ENCODE measurements at regions not wholly inside any gene's neighbourhood (a gene's known extent, or its start where the extent isn't known, plus 50 kb on each side); places are given as distances from the start of the nearest gene placed in this dataset.

DNA sequence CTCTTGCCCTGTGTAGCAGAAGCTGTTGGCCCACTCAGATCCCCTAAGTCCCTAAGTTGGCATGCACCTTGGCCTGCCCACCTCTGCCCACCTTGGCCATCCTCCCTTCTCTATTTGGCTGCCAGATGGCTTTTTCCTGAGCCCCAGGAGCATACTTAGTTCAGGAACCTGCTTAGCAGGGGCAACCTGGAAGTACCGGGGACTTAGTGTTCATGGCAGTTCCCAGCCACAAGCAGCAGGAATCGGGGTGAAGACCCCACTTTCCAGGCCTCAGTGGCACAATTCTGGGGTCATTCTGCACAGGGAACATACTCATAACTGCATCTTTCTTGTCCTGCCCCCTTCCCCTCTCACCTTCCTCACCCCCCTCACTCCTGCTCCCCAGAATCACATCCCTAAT, 158.0 kb upstream of the PMEPA1 start:
- DNase-seq = no peak

DNA sequence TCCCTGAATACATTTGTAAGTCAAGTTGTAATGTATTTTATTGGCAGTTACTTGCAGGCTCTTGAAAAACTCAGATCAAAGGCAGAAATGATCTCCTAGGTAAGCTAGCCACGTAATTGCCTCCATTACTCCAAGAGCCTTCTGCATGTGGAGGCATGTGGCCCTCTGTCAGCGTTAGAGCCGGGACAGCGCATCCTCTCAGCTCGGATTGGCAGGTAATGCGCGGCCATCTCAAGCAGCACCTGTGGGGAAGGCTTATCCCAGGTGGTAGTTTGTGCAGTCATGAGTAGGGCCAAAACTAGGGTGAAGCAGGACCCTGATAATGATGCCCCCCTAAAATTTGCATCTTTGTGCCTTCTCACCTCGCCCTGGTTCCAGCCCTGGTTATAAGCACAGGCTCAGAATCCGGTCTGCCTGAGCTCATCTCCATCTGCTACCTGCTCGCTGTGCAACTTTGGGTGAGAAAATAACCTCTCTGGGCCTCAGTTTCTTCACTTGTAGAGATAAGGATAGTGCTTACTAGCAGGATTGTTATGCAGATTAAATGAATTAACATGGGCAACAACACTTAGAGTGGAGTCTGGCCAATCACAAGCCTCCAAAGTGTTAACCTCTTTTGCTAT, 157.5 kb upstream of the PMEPA1 start:
- DNase-seq = no peak

DNA sequence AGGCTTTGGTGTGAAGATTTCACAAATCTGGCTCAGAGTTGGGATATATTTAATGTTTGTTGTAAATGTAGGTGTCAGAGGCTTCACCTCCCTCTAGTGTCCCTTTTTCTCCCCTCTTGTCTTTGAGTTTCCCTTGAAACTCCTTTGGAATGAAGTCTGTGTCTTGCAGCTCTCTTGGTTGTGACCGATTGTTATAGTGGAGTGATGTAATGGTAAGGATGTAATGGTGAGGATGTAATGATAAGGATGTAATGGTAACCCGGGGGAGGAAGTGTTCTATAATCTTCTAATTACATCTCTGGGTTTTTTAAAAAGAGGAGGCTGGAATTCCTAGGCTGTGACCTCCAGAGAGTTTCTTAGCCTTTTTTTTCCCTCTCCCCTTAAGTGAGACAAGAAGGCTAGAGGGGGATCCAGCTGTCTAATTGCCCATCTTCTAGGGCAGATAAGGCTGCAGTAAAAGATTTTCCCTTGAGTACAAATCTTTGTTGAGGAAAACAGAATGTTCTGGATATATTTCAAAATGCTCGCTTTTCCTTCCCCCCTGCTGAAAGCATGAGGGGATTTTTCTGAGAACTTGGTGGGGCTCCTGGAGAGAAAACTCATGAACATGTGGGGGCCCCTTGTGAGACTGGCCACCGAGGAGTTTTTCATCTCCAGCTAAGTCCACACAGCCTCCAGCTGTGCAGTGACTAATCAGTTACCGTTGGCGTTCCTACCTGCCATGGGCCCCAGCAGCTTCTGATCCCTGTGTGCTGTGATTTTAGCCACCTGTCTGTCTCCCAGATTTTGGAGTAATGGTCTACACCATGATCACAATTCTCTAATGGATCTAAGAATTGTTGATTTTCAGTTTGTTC, 156.7 kb upstream of the PMEPA1 start:
- no peak for DNase-seq

DNA sequence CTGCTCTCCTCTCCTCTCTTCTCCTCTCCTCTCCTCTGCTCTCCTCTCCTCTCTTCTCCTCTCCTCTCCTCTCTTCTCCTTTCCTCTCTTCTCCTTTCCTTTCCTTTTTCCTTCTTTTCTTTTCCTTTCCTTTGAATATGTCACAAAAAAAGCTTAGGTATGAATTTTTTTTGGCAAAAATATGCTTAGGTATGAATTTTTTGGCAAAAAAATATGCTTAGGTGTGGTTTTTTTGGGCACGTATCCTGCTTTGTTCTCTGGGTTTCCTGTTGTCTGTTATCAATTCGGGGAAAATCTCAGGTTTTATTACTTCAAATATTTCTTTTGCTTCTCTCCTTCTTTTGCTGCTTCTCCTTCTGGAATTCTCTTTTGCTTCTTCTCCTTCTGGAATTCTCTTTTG, 155.5 kb upstream of the PMEPA1 start:
- no peak for DNase-seq

DNA sequence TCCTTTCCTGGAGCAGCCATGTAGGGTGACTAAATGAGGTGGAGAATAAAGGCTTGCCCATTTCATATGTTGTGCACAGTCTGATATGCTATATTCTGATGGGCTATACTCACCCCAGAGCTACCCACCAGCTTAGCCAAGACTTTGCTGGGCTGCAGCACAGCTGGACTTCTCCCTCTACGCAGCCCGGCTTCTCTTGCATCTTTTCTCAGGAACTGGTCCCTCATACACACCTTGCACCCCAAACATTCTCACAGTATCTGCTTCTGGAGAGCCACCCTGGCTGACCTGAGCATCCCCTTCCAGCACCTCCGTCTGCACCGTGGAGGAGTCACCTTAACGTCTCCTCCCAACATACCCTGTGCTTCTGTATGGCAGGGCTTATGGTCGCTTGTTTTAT, 150.8 kb upstream of the PMEPA1 start:
- DNase-seq = no peak

DNA sequence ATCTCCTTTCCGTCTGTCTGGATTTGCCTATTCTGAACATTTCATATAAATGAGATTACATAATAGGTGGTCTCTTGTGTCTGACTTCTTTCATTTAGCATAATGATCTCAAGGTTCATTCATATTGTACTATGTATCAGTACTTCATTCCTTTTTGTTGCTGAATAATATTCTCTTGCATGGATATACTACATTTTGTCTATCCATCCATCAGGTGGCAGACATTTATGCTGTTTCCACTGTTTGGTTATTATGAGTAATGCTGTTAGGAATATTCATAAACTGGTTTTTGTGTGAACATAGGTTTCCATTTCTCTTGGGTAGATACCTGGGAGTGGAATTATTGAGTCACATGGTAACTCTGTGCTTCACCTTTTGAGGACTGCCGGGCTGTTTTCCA, 148.2 kb upstream of the PMEPA1 start:
- DNase-seq = no peak

DNA sequence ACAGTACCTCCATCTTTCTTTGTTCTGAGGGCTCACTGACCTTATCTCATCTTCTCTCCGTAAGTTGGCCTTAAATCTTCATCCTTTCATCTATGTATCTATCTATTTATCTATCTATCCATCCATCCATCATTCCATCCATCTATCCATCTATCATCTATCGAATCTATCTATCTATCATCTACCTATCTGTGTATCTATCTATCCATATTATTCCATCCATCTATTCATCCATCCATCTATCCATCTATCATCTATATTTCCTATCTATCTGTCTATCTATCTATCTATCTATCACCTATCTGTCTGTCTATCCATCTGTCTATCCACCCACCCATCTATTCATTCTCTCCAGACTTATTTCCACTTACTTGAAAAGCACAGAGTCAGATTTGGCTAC, 147.3 kb upstream of the PMEPA1 start:
- DNase-seq = no peak

DNA sequence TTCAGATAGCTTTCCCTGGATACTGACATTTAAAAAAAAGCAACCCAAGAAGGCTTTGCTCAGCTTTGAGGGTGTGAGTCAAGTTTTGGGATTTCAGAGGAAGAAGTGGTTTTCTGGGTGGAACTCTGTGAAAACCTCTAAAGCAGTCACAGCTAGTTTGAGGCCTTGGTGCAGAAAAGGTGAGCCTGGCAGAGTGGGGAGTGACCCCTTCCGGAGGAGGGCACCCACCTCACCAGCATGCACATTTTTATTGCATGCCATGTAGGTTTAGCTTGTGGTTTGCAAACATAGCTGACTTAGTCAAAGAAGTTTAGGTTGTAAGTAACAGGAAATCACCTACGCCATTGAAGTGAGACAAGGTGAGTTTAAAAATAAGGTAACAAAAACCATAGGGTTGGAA, 146.8 kb upstream of the PMEPA1 start:
- no peak for DNase-seq

DNA sequence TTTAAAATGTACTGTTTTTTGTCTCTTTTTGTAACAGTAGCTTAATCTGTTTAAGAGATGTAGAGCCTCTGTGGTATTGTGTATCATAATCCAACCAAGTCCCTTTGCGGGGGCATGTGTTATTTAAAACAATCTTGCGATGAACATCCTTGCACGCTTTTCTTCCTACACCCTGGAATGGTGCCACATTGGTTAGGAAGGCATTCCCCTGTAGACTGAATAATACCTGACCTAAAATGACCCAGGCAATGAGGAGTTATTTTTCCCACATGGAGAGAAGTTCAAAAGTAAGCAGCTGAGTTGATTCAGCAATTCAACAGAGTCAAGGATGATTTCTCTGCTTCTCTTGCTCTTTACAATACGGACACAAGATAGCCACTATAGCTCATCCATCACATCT, 142.0 kb upstream of the PMEPA1 start:
- DNase-seq = no peak

DNA sequence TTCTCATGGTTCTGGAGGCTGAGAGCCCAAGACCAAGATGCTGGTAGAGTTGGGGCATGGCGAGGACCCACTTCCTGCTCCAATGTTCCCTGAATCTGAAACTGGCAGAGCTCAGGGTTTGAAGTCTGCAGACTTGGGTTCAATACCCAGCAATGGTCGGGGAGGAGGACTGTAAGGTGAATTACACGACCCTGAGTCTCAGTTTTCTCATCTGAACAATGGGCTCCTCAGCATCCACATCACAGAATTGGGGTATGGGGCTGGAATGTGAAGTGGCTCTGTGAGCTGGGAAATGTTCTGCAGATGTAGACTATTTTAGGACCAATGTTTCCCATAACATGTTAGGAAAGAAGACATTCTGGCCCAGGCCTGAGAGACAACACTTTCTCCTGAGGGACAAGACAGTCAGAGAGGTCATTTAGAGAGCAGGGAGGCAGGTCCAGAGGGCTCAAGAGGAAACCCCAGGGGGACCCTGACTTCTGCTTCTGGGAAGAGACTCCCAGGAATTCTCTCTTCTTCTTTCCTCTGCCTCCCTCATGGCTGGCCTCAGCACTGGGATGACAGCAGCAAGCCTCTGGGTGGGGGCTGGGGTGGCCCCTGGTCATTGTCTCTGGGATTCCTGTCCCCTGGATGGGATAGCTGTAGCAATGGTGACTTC, 141.3 kb upstream of the PMEPA1 start:
- no peak for DNase-seq

DNA sequence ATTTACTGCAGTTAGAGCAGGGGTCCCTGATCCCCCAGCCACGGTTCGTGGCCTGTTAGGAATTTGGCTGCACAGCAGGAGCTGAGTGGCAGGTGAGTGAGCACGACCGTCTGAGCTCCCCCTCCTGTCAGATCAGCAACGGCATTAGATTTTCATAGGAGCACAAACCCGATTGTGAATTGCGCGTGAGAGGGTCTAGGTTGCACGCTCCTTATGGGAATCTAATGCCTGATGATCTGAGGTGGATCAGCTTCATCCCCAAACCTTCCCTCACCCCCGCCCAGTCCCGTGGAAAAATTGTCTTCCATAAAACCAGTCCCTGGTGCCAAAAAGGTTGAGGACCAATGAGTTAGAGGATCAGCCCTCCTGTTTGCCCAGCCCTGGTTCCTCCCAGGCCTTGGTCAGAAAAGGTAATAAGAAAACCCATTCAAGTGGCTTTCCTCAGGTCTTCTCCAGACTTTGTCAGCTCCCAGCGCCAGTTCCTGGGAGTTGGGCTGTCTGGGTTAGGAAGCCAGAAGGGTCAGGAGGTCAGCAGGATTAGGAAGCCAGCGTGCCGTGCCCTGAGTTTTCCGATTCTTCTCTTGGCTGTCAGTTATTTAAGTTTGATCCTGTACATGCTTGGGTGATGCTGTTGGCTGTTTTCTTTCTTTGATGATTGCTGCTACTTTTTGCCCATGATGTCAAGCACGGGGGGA, 139.9 kb upstream of the PMEPA1 start:
- DNase-seq = no peak

DNA sequence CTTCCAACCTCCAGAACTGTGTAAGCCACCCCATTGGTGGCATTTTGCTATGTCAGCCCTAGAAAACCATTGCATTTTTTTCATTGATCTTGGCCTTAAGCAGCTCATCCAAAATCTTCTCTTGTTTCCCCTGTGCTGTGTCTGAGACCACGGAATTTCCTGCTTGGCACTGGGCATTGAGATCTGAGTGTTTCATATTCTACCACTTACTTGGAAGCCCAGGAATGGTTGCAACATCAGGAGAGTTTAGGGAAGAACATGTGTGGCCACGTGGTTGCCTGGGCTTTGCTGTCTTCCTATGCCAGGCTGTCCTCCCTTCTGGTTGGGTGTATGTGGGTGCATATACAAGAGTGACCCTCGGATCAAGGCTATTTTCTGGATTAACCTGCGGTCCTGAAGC, 139.3 kb upstream of the PMEPA1 start:
- DNase-seq = no peak

DNA sequence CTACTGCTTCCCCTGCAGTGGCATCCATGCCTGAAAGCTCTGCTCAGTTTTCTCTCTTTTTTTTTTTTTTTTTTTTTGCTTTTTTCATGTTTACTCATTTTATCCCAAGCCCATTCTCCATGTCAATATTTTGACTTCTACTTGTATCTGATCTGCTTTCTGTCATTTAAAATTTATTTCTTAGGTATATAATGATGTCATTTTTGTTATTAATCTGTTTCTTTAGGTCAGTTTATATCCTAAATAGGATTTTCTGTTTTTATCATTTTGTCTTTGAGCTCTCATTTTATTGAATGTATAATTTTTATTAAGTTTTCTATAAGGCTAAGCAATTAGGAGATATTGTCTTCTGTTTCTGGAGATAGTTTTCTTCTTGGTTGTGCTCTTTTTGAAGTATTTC, 138.5 kb upstream of the PMEPA1 start:
- no peak for DNase-seq

DNA sequence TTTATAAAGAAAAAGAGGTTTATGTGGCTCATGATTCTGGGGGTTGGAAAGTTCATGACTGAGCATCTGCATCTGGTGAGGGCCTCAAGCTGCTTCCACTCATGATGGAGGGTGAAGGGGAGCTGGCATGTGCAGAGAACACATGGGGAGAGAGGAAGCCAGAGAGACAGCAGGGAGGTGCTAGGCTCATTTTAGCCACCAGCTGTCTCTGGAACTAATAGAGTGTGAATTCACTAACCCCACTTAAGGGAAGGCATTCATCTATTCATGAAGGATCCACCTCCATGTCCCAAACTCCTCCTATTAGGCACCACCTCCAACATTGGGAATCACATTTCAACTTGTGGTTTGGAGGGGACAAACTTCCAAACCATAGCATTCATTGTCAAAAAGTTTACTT, 137.3 kb upstream of the PMEPA1 start:
- DNase-seq = no peak

DNA sequence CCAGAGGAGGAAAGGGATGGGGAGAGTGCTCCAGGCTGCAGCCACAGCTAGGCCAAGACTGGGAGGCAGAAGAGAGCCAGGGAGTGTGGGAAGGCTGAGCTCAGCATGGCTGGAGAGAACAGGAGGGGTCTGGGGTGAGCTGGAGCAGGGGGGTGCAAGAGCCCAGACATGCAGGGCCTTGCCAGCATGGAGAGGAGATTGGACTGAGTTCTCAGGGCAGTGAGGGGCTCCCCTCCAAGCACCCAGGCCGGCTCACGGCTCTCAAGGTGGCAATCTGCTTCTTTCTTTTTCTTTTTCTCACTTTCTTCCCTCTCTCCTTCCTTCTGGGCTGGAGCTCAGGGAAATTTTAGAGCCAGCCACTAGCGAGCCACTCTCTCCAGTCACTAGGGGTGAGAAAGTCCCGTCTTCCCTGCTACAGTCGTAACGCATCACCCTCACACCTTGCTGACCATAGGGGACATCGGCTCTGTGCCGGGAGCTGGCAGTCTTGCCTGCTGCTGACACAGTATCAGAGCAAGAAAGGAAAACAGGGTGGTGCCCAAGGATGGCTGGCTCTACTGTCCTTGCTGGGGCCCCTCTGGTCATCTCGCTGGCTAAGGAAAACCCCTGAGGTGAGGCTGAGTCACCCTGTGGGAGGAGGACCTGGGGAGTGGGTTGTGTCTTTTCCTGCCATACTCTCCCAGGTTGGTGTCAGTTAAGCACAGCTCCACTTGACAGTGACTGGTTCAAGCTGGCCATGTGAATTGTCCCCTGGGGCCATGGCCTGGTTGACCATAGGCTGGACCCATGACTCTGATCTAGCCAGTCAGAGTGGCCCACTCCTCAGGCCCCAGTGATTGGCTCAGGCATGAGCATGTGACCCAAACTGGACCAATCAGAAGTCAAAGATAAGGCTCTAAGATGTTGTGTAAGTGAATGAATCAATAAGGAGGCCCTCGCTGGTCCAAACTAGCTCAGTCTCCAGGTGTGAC, 135.1 kb upstream of the PMEPA1 start:
- DNase-seq = no peak

DNA sequence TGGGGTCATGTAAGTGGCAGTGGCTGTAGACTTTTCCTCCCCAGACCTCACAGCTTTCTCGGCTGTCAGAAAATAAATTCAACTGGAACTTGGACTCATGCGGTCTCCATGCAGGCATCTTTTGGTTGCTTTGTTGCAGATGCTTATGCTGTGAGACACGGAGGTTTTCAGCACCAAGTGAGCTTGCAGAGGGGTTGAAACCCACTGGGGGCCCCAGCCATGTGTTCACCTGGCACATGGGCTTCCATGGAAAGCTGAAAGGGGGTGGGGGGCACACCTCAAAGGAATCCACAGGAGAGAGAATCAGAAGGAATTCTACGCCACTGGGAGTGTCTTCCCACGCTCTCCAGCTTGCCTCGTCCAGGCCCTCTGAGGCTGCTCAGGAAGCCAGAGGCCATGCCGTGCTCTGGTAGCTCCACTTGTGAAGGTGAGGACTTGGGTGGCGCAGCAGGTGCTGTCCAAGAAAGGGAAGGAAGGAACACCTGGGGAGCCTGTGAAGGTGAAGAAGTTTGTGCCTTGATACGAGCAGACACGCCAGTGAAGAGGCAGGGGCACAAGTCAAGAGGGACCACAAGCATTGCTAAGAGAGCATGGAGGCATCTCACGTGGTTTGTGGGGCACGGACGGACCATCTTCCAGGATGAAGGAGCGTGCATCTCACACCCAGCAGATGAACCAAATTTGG, 134.3 kb upstream of the PMEPA1 start:
- no peak for DNase-seq

DNA sequence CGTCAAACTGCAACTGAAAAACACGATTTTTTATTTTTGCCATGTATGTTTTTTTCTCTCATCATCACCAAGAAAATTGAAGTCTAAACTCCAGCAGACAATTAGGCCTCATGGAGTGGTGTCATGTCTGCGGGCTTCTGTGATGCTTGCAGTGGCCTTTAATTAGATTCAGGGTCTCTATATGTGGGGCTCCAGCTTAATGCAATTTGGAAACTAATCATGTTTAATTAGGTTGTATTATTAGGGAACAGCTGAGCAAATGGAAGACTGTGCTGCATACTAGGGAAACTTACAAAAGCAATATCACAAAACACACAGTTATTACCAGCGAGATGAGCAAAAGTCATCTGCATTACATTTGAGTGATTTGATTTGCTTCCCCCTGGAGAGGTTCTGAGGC, 132.9 kb upstream of the PMEPA1 start:
- DNase-seq = no peak

DNA sequence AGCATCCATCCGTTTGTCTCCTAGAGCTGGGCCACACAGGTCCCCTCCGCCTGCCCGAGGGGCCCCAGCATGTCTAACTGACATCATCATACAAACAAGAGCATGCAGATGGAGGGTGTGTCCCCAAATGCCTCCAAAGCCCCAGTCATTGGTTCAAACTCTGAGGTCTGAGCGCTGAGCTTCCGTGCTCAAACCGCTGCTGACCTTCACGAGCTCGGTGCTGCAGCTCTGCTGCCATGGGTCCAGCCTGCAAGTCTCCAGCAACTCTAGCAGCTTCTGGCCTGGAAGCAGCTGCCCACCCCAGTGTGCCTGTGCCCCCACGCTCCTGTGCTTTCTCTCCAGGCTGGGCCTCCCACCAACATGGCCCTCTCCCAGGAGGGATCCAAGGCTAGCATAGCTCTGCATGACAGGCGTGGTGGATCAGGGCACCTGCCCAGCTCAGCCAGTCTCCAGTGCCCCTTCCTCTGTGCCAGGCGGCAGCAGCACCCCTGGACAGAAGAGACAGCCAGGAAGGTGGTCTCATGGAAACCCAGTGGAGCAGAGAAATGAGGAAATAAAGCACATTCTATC, 131.6 kb upstream of the PMEPA1 start:
- DNase-seq = no peak

DNA sequence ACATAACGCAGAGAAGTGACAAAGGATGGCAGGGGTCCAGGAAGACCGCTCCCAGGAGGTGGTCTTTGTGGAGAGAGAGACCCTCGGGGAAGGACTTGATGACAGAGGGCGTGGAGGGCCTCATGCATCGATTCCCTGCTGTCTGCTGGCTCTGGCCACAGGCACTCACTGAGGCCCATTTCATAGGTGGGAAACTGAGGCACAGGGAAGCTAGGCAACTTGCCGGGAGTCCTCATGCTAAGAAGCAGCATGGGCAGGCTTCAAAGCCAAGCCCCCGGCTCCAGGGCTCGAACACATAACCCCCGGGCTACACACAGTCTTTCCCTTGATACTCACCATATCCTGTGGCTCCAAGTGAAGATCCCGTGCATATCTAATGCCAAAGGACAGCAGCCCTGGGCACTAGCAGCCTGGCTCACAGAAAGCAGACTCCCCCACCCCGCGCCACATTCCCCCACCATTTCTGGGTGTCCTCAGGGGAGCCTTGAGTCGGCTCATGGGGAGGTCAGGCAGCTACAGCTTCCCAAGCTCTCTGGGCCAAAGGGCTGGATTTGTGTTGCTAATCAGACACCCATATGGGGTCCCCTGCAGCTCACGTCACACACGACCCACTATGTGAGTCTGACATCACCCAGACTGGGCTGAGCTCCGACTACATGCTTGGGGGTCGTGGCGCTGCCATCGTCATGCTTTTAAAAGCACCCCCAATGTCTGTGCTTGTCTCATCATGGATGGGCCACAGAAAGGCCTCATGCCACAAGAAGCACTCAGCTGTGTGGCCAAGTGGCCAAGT, 130.9 kb upstream of the PMEPA1 start:
- no peak for DNase-seq

DNA sequence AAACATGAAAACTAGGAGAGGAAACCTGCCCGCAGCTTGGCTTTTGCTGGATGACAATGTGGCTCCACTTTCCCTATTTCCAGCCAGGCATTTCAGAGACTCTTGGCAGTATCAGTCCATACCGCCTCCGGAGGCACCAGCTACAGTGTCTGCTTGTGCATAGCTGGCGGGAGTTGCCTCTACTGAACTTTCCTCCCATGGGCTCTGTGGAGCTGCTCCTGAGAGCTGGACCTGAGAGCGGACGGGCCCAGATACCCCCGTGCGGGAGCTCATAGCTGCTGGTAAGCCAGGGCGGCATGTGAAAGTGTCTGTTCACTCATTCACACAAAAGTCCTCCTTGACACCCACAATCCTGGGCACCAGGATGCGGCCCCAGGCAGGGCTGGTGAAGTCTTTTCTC, 130.3 kb upstream of the PMEPA1 start:
- no peak for DNase-seq
